Mammary epithelial cell (primary cell): ENCODE measurements at regions not wholly inside any gene's neighbourhood (a gene's known extent, or its start where the extent isn't known, plus 50 kb on each side); places are given as distances from the start of the nearest gene placed in this dataset.

Experiments used
- CTCF ChIP-seq, 2 donors: IDR thresholded peaks in 1 of 2; conservative IDR thresholded peaks in 1 of 2; 2 replicates each; pipeline ENCODE4 v1.5.1; 2011 to 2012; ENCODE audit warnings: inconsistent platforms in 2 of 2, low read length in 2 of 2, mild to moderate bottlenecking in 2 of 2, control low read depth in 1 of 2, low read depth in 1 of 2; ENCODE audit not compliant: insufficient read depth in 1 of 2; ENCODE audit errors: extremely low read depth in 1 of 2
- EZH2 ChIP-seq: IDR thresholded peaks from 2 replicates; pipeline ENCODE4 v1.6.1; 2012; ENCODE audit warnings: low read length, inconsistent platforms, borderline replicate concordance

- TF ChIP-seq CTCF (conservative IDR thresholded peaks at IDR 0.05 in 1 of 2, IDR thresholded peaks at IDR 0.05 in 1 of 2; ENCODE audit: extremely low read depth in 1 of 2, insufficient read depth in 1 of 2, low read depth in 1 of 2, low read length in 2 of 2) (no peak), EZH2 (no peak)
These were observed 493.3 kb downstream of the BRD1 start for GRCh38 chr22:49334449-49334789.
